ENCODE measurements at regions not wholly inside any gene's neighbourhood (a gene's known extent, or its start where the extent isn't known, plus 50 kb on each side); places are given as distances from the start of the nearest gene placed in this dataset.

- Histone ChIP-seq H3K4me1 (no peaks in the 10 kb centered on the region), H3K27me3 (no peaks in the 10 kb centered on the region), H3K36me3 (replicated peaks in 1 of 2; ENCODE audit: insufficient read depth in 1 of 2, low read depth in 2 of 2) (no peaks in the 10 kb centered on the region), H3K4me3 (no peak overlapping the region), H3K27ac (no peak overlapping the region), H3K9me3 (no peaks in the 10 kb centered on the region)
- intact Hi-C loops (cut with DNase I) = no loop called here
- DNase-seq (no peak), ATAC-seq (no peak)
- 11 to 14% methylated on average over 1 of the region's 1 CpG for WGBS, 2 donors
- TF ChIP-seq POLR2A (IDR thresholded peaks at IDR 0.05) = no peak
- TF ChIP-seq CTCF (IDR thresholded peaks at IDR 0.05) = no peak
These were observed 845.8 kb upstream of the SLITRK5 start for GRCh38 chr13:86825410-86825809.

- Histone ChIP-seq H3K27me3 (no peaks in the 10 kb centered on the region), H3K9me3 (no peaks in the 10 kb centered on the region), H3K27ac (no peak overlapping the region), H3K4me1 (no peaks in the 10 kb centered on the region), H3K4me3 (no peak overlapping the region), H3K36me3 (replicated peaks in 1 of 2; ENCODE audit: insufficient read depth in 1 of 2, low read depth in 2 of 2) (no peaks in the 10 kb centered on the region)
- intact Hi-C loops (cut with DNase I) = no loop called here
- TF ChIP-seq CTCF (IDR thresholded peaks at IDR 0.05) = no peak
- no peak for TF ChIP-seq POLR2A (IDR thresholded peaks at IDR 0.05)
- DNase-seq (no peak), ATAC-seq (no peak)
- WGBS, 2 donors = 46 to 55% methylated on average over 3 of the region's 3 CpGs
These were observed 844.9 kb upstream of the SLITRK5 start for GRCh38 chr13:86826232-86826631.

- H3K4me1 ChIP-seq = no peaks in the 10 kb centered on the region
- no peak overlapping the region for H3K4me3 ChIP-seq
- no peaks in the 10 kb centered on the region for H3K36me3 ChIP-seq (replicated peaks in 1 of 2; ENCODE audit: insufficient read depth in 1 of 2, low read depth in 2 of 2)
- TF ChIP-seq POLR2A (IDR thresholded peaks at IDR 0.05) (no peak), CTCF (IDR thresholded peaks at IDR 0.05) (no peak)
- H3K9me3 ChIP-seq = no peaks in the 10 kb centered on the region
- ATAC-seq = no peak
- 77 to 85% methylated on average over 4 of the region's 4 CpGs for WGBS, 2 donors
- intact Hi-C loops (cut with DNase I) = no loop called here
- DNase-seq = no peak
- H3K27ac ChIP-seq = no peak overlapping the region
- H3K27me3 ChIP-seq = no peaks in the 10 kb centered on the region
These were observed 841.1 kb upstream of the SLITRK5 start for GRCh38 chr13:86830046-86830445.

- 54 to 80% methylated on average over 1 of the region's 1 CpG for WGBS, 2 donors
- DNase-seq (no peak), ATAC-seq (no peak)
- TF ChIP-seq CTCF (IDR thresholded peaks at IDR 0.05) = no peak
- no peak for TF ChIP-seq POLR2A (IDR thresholded peaks at IDR 0.05)
- H3K9me3 ChIP-seq = no peaks in the 10 kb centered on the region
- H3K4me1 ChIP-seq = no peaks in the 10 kb centered on the region
- H3K27ac ChIP-seq = no peak overlapping the region
- H3K36me3 ChIP-seq (replicated peaks in 1 of 2; ENCODE audit: insufficient read depth in 1 of 2, low read depth in 2 of 2) = no peaks in the 10 kb centered on the region
- intact Hi-C loops (cut with DNase I) = no loop called here
- H3K27me3 ChIP-seq = no peaks in the 10 kb centered on the region
- no peak overlapping the region for H3K4me3 ChIP-seq
These were observed 840.1 kb upstream of the SLITRK5 start for GRCh38 chr13:86831084-86831483.

- DNase-seq = peak in 1 of 4 donors; percentile 23
- TF ChIP-seq POLR2A (IDR thresholded peaks at IDR 0.05) (no peak), CTCF (IDR thresholded peaks at IDR 0.05) (no peak)
- Histone ChIP-seq H3K4me3 (no peak overlapping the region), H3K4me1 (peaks cover 12% of the 10 kb centered on the region), H3K36me3 (replicated peaks in 1 of 2; ENCODE audit: insufficient read depth in 1 of 2, low read depth in 2 of 2) (no peaks in the 10 kb centered on the region), H3K27ac (no peak overlapping the region), H3K27me3 (no peaks in the 10 kb centered on the region), H3K9me3 (no peaks in the 10 kb centered on the region)
- ATAC-seq = no peak
- intact Hi-C loops (cut with DNase I) = no loop called here
- WGBS, 2 donors = 48 to 56% methylated on average over 10 of the region's 10 CpGs
These were observed 832.6 kb upstream of the SLITRK5 start for GRCh38 chr13:86838411-86839120.

Data from body of pancreas (tissue), 4 donors.